H1 (cell line): ENCODE measurements at regions not wholly inside any gene's neighbourhood (a gene's known extent, or its start where the extent isn't known, plus 50 kb on each side); places are given as distances from the start of the nearest gene placed in this dataset.

Experiments used
- ASH2L ChIP-seq: fragments of 200-600, 300-600 bp; sonication (generic); IDR thresholded peaks from one replicate; pipeline ENCODE4 v1.7.1; 2017; ENCODE audit warnings: low read length
- CREB1 ChIP-seq: IDR thresholded peaks from 2 replicates; pipeline ENCODE4 v1.6.1; 2012; ENCODE audit warnings: inconsistent platforms
- MAX ChIP-seq: IDR thresholded peaks from 2 replicates; pipeline ENCODE4 v1.6.1; 2012; ENCODE audit warnings: inconsistent platforms
- NRF1 ChIP-seq: IDR thresholded peaks from 2 replicates; pipeline ENCODE4 v1.6.1; 2011; ENCODE audit warnings: mild to moderate bottlenecking, low read depth, low read length, improper control_type of control experiment
- SUZ12 ChIP-seq: fragments of 200-600 bp; sonication (generic); IDR thresholded peaks from 2 replicates; pipeline ENCODE4 v1.6.1; 2012; ENCODE audit warnings: mild to moderate bottlenecking, inconsistent platforms, low read length, moderate library complexity, mixed read lengths

GRCh38 chr16:59573528-59574271 is 839.6 kb upstream of the GOT2 start (continued):
- TF ChIP-seq MAX (no peak), SUZ12 (no peak), ASH2L (no peak), CREB1 (no peak), NRF1 (no peak)
